H1 (cell line): ENCODE measurements at regions not wholly inside any gene's neighbourhood (a gene's known extent, or its start where the extent isn't known, plus 50 kb on each side); places are given as distances from the start of the nearest gene placed in this dataset.

Experiments used
- CTCF ChIA-PET: fragments of 300-600 bp; sonication (Branson Sonifier 250); formaldehyde crosslinking; loops from one replicate; lab custom pipeline; 2021; ENCODE audit not compliant: partially characterized antibody; lab: Charles Lee
- POLR2A ChIA-PET: fragments of 300-600 bp; sonication (Branson Sonifier 250); formaldehyde crosslinking; loops from one replicate; lab custom pipeline; 2021; ENCODE audit warnings: inconsistent platforms; ENCODE audit not compliant: partially characterized antibody; lab: Charles Lee
- DNase-seq, 2 experiments: peaks; one replicate each; pipeline versions ENCODE4 v3.0.0 to v3.0.0-alpha.2; 2010 to 2022; ENCODE audit warnings: low spot score in 2 of 2, low read depth in 1 of 2, mixed read lengths in 1 of 2
- FAIRE-seq: peaks from 2 replicates; lab custom pipeline; 2011; peaks lifted over from hg19 to GRCh38; lab: Jason Lieb, UNC
- H2AFZ ChIP-seq: 2 replicates; pipeline ENCODE4 v1.8.1; 2012; ENCODE audit warnings: low read length, inconsistent platforms
- H2AK5ac ChIP-seq: 2 replicates; pipeline ENCODE4 v1.6.1; 2013; ENCODE audit warnings: low read depth, low read length
- H2BK120ac ChIP-seq: replicated peaks from 2 replicates; pipeline ENCODE3; 2013; ENCODE audit warnings: low read depth, low read length, inconsistent platforms
- H2BK12ac ChIP-seq: 2 replicates; pipeline ENCODE4 v1.6.1; 2013; ENCODE audit warnings: low read depth, low read length
- H2BK15ac ChIP-seq: 2 replicates; pipeline ENCODE4 v1.6.1; 2013; ENCODE audit warnings: low read length
- H2BK20ac ChIP-seq: 2 replicates; pipeline ENCODE4 v1.6.1; 2013; ENCODE audit warnings: low read length
- H2BK5ac ChIP-seq: 2 replicates; pipeline ENCODE4 v1.6.1; 2013; ENCODE audit warnings: low read depth, low read length
- H3K14ac ChIP-seq: 2 replicates; pipeline ENCODE4 v1.6.1; 2013; ENCODE audit warnings: inconsistent platforms; ENCODE audit not compliant: insufficient read length
- H3K18ac ChIP-seq: 2 replicates; pipeline ENCODE4 v1.6.1; 2013; ENCODE audit warnings: low read length; ENCODE audit errors: extremely low read depth
- H3K23ac ChIP-seq: 2 replicates; pipeline ENCODE4 v1.6.1; 2013; ENCODE audit warnings: inconsistent platforms; ENCODE audit not compliant: insufficient read length
- H3K23me2 ChIP-seq: 2 replicates; pipeline ENCODE4 v1.6.1; 2013; ENCODE audit warnings: low read depth, low read length
- H3K27ac ChIP-seq: 2 replicates; pipeline ENCODE4 v1.6.1; 2011; ENCODE audit warnings: low read depth, low read length, inconsistent platforms
- H3K27me3 ChIP-seq, 4 experiments: replicated peaks in 1 of 4; 1 replicate in 1 of 4; 2 replicates in 3 of 4; pipeline versions ENCODE4 v1.6.1 to v1.8.1; 2011 to 2013; ENCODE audit warnings: low read length in 3 of 4, mild to moderate bottlenecking in 3 of 4, inconsistent platforms in 2 of 4, mixed read lengths in 2 of 4, moderate library complexity in 1 of 4; ENCODE audit not compliant: control insufficient read depth in 3 of 4, insufficient read depth in 3 of 4; ENCODE audit errors: extremely low read depth in 1 of 4
- H3K36me3 ChIP-seq, 4 experiments: 2 replicates each; pipeline versions ENCODE4 v1.6.1 to v1.8.1; 2011 to 2013; ENCODE audit warnings: mild to moderate bottlenecking in 4 of 4, low read length in 3 of 4, moderate library complexity in 2 of 4, control low read depth in 1 of 4, inconsistent platforms in 1 of 4; ENCODE audit not compliant: insufficient read depth in 4 of 4, control insufficient read depth in 2 of 4
- H3K4ac ChIP-seq: replicated peaks from 2 replicates; pipeline ENCODE3; 2013; ENCODE audit warnings: low read length, low read depth, mixed read lengths, inconsistent platforms; ENCODE audit not compliant: insufficient read length
- H3K4me1 ChIP-seq, 4 experiments: replicated peaks in 1 of 4; 1 replicate in 1 of 4; 2 replicates in 3 of 4; pipeline versions ENCODE4 v1.6.1 to v1.8.1; 2011 to 2013; ENCODE audit warnings: low read length in 3 of 4, inconsistent platforms in 2 of 4, mixed read lengths in 1 of 4; ENCODE audit not compliant: insufficient read depth in 4 of 4, control insufficient read depth in 3 of 4
- H3K4me2 ChIP-seq, 2 experiments: 2 replicates each; pipeline versions ENCODE4 v1.6.1 to v1.8.1; 2011 to 2013; ENCODE audit warnings: low read depth in 2 of 2, low read length in 2 of 2, control low read depth in 1 of 2, inconsistent platforms in 1 of 2, mild to moderate bottlenecking in 1 of 2; ENCODE audit not compliant: insufficient read depth in 1 of 2
- H3K4me3 ChIP-seq, 4 experiments: fragments of 200-600, 300-600 bp in 1 of 4; sonication (generic), shearing (Covaris generic), sonication (Bioruptor Twin) in 1 of 4; 2 replicates each; pipeline versions ENCODE4 v1.5.1 to v1.8.1; 2011 to 2016; ENCODE audit warnings: low read length in 4 of 4, low read depth in 3 of 4, control low read depth in 2 of 4, inconsistent platforms in 2 of 4, mild to moderate bottlenecking in 2 of 4, mixed read lengths in 1 of 4, moderate library complexity in 1 of 4; ENCODE audit not compliant: insufficient read depth in 2 of 4; ENCODE audit errors: extremely low read depth in 1 of 4
- H3K56ac ChIP-seq: replicated peaks from 2 replicates; pipeline ENCODE3; 2013; ENCODE audit warnings: low read depth, mild to moderate bottlenecking, mixed read lengths, low read length, inconsistent platforms; ENCODE audit not compliant: insufficient read length
- H3K79me1 ChIP-seq: 2 replicates; pipeline ENCODE4 v1.6.1; 2013; ENCODE audit warnings: low read depth, low read length, control low read depth
- H3K79me2 ChIP-seq, 2 experiments: 2 replicates each; pipeline versions ENCODE4 v1.6.1 to v1.8.1; 2012 to 2013; ENCODE audit warnings: low read length in 2 of 2, mild to moderate bottlenecking in 2 of 2, inconsistent platforms in 1 of 2; ENCODE audit not compliant: insufficient read depth in 2 of 2, control insufficient read depth in 1 of 2
- H3K9ac ChIP-seq, 4 experiments: replicated peaks in 1 of 4; 1 replicate in 1 of 4; 2 replicates in 3 of 4; pipeline versions ENCODE4 v1.6.1 to v1.8.1; 2011 to 2013; ENCODE audit warnings: low read depth in 3 of 4, low read length in 3 of 4, control low read depth in 2 of 4, mild to moderate bottlenecking in 2 of 4, moderate library complexity in 2 of 4, inconsistent platforms in 1 of 4; ENCODE audit errors: extremely low read depth in 1 of 4
- H3K9me3 ChIP-seq, 2 experiments: 2 replicates each; pipeline versions ENCODE4 v1.6.1 to v1.8.1; 2012 to 2013; ENCODE audit warnings: mild to moderate bottlenecking in 2 of 2, moderate library complexity in 2 of 2, control low read depth in 1 of 2, inconsistent platforms in 1 of 2, low read depth in 1 of 2, low read length in 1 of 2, mixed read lengths in 1 of 2; ENCODE audit not compliant: insufficient read depth in 2 of 2
- H4K20me1 ChIP-seq, 2 experiments: replicated peaks in 1 of 2; 2 replicates each; pipeline versions ENCODE3 to v1.8.1; 2011 to 2013; ENCODE audit warnings: inconsistent platforms in 2 of 2, low read length in 2 of 2, mild to moderate bottlenecking in 1 of 2; ENCODE audit not compliant: insufficient read depth in 2 of 2, control insufficient read depth in 1 of 2
- H4K5ac ChIP-seq: 2 replicates; pipeline ENCODE4 v1.6.1; 2013; ENCODE audit warnings: low read length, low read depth, mixed read lengths, inconsistent platforms; ENCODE audit not compliant: insufficient read length
- H4K8ac ChIP-seq: 2 replicates; pipeline ENCODE4 v1.8.0; 2013; ENCODE audit warnings: mild to moderate bottlenecking, moderate library complexity, low read length, inconsistent platforms; ENCODE audit not compliant: insufficient read depth; ENCODE audit errors: extremely low read depth
- H4K91ac ChIP-seq: replicated peaks from 2 replicates; pipeline ENCODE3; 2013; ENCODE audit warnings: low read length, mixed read lengths, inconsistent platforms; ENCODE audit not compliant: insufficient read length
- BCL11A ChIP-seq, 2 experiments: IDR thresholded peaks; one replicate each; pipeline ENCODE4 v1.6.1; 2011; ENCODE audit warnings: low read depth in 2 of 2, low read length in 2 of 2, mild to moderate bottlenecking in 2 of 2
- CBX5 ChIP-seq: fragments of 300-800, 300-1000 bp; sonication (generic); IDR thresholded peaks from 2 replicates; pipeline ENCODE4 v1.7.1; 2016; ENCODE audit warnings: antibody characterized with exemption, low read length, low read depth
- EGR1 ChIP-seq: IDR thresholded peaks from 2 replicates; pipeline ENCODE4 v1.6.1; 2011; ENCODE audit warnings: low read depth, low read length, borderline replicate concordance
- EP300 ChIP-seq, 2 experiments: IDR thresholded peaks; 1 replicate in 1 of 2; 2 replicates in 1 of 2; pipeline ENCODE4 v1.6.1; 2011 to 2012; ENCODE audit warnings: low read depth in 2 of 2, low read length in 2 of 2, mild to moderate bottlenecking in 2 of 2, borderline replicate concordance in 1 of 2, inconsistent platforms in 1 of 2, moderate library complexity in 1 of 2
- HDAC6 ChIP-seq: IDR thresholded peaks from one replicate; pipeline ENCODE4 v1.7.1; 2012; ENCODE audit warnings: low read depth, mild to moderate bottlenecking, inconsistent platforms, low read length, moderate library complexity
- KDM5A ChIP-seq: fragments of 200-600 bp; IDR thresholded peaks from 2 replicates; pipeline ENCODE4 v1.7.1; 2012; ENCODE audit warnings: mild to moderate bottlenecking, low read length, inconsistent platforms, mixed read lengths
- RFX5 ChIP-seq: IDR thresholded peaks from 2 replicates; pipeline ENCODE4 v1.6.1; 2011; ENCODE audit warnings: low read depth, low read length, improper control_type of control experiment, borderline replicate concordance
- RXRA ChIP-seq: IDR thresholded peaks from 2 replicates; pipeline ENCODE4 v1.6.1; 2011; ENCODE audit warnings: low read depth, mild to moderate bottlenecking, low read length, moderate library complexity; ENCODE audit not compliant: insufficient read depth
- SIX5 ChIP-seq: IDR thresholded peaks from 2 replicates; pipeline ENCODE4 v1.6.1; 2011; ENCODE audit warnings: mild to moderate bottlenecking, low read depth, low read length
- SRF ChIP-seq: IDR thresholded peaks from 2 replicates; pipeline ENCODE4 v1.6.1; 2011; ENCODE audit warnings: mild to moderate bottlenecking, low read depth, low read length, moderate library complexity
- WGBS, 2 experiments: shearing (Covaris generic) in 1 of 2; methylation state at CpG; one replicate each; pipeline versions ENCODE4 v1.1.6 to v1.1.7; 2013 to 2015; ENCODE audit warnings: low lambda C conversion rate in 2 of 2, mixed read lengths in 2 of 2, inconsistent platforms in 1 of 2, low coverage in 1 of 2, missing lambda C conversion rate in 1 of 2; ENCODE audit not compliant: insufficient replicate concordance in 2 of 2, insufficient coverage in 1 of 2, insufficient read length in 1 of 2; ENCODE audit errors: extremely low coverage in 1 of 2, missing lambda C conversion rate in 1 of 2; 5-methylcytosine and 5-hydroxymethylcytosine counted together

DNA sequence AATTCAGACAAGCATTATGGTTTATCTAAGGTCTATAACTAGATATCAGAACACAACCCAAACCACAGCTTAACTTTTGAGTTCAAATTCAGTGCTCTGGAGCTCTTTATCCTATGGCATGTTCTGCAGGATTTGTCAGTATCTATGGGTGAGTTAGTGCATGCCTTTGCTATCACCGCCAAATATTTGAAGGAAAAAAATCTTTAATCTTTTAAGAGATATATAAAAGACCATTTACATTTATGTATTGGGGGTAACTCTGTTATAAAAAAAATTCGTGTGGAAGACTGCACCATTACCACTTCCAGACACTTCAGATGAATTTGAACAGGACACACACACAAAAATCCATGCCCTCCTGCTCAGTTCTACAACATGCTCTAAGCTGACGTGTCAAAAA, 313.5 kb upstream of the CHORDC1 start:
- no peak for FAIRE-seq
- POLR2A ChIA-PET, result no interaction called here
- 77% methylated on average over 3 of the region's 3 CpGs; no CpG with 5 or more reads in 1 of the 2 experiments for WGBS, 2 experiments

More for the DNA sequence above, 313.5 kb upstream of the CHORDC1 start:
- Histone ChIP-seq H2BK12ac (no peak overlapping the region), H3K4me2 (no peak overlapping the region), H4K20me1 (no peaks in the 10 kb centered on the region), H2BK15ac (no peak overlapping the region), H3K9me3 (no peaks in the 10 kb centered on the region), H3K23ac (no peak overlapping the region), H2BK120ac (no peak overlapping the region), H3K14ac (no peak overlapping the region), H4K8ac (no peak overlapping the region)
- no peak for DNase-seq
- TF ChIP-seq CBX5, result no peak
- TF ChIP-seq HDAC6, result no peak
- no peak for TF ChIP-seq SIX5
- TF ChIP-seq SRF, result no peak
- TF ChIP-seq EP300 (IDR thresholded peaks at IDR 0.05; ENCODE audit: borderline replicate concordance in 1 of 2, low read depth in 2 of 2, low read length in 2 of 2), result no peak
- TF ChIP-seq RXRA, result no peak
- TF ChIP-seq KDM5A, result no peak
- TF ChIP-seq BCL11A (IDR thresholded peaks at IDR 0.05; ENCODE audit: low read depth in 2 of 2, low read length in 2 of 2), result no peak
- no peak for TF ChIP-seq RFX5
- TF ChIP-seq EGR1, result no peak
- TF ChIP-seq, all 59 proteins: peak for 0
- no peak overlapping the region for H4K91ac ChIP-seq
- no peak overlapping the region for H2BK5ac ChIP-seq
- no peak overlapping the region for H3K18ac ChIP-seq
- no peak overlapping the region for H3K4me3 ChIP-seq
- H3K36me3 ChIP-seq, result no peaks in the 10 kb centered on the region
- H3K79me2 ChIP-seq, result no peaks in the 10 kb centered on the region
- CTCF ChIA-PET, result interaction anchor here (0.8 kb wide), 1 partner anchor 248 kb away, joined by 3 read pairs; no protein-coding TSS in a partner anchor
- H3K4me1 ChIP-seq, result no peaks in the 10 kb centered on the region; a peak in 1 of 7 replicates
- no peak overlapping the region for H2AFZ ChIP-seq
- H3K4ac ChIP-seq, result no peak overlapping the region
- H2AK5ac ChIP-seq, result no peak overlapping the region
- no peak overlapping the region for H2BK20ac ChIP-seq
- no peaks in the 10 kb centered on the region for H3K27me3 ChIP-seq
- no peak overlapping the region for H4K5ac ChIP-seq
- H3K9ac ChIP-seq, result no peak overlapping the region
- H3K56ac ChIP-seq, result no peak overlapping the region
- no peaks in the 10 kb centered on the region for H3K79me1 ChIP-seq
- no peak overlapping the region for H3K27ac ChIP-seq
- H3K23me2 ChIP-seq, result no peaks in the 10 kb centered on the region
